Nephron (organoid): ENCODE measurements at regions not wholly inside any gene's neighbourhood (a gene's known extent, or its start where the extent isn't known, plus 50 kb on each side); places are given as distances from the start of the nearest gene placed in this dataset.

ENCODE experiments used
- H3K27ac Mint-ChIP-seq, 3 experiments: 2 replicates each; pipeline ENCODE4 v1.8.0; 2020; ENCODE audit warnings: mixed read lengths in 3 of 3, mild to moderate bottlenecking in 2 of 3, moderate library complexity in 1 of 3
- H3K27me3 Mint-ChIP-seq: 2 replicates; pipeline ENCODE4 v1.8.0; 2021; ENCODE audit warnings: low read depth, mild to moderate bottlenecking, moderate library complexity, mixed read lengths
- H3K36me3 Mint-ChIP-seq: 2 replicates; pipeline ENCODE4 v1.8.0; 2020; ENCODE audit warnings: low read depth, mixed read lengths
- H3K4me1 Mint-ChIP-seq: 2 replicates; pipeline ENCODE4 v1.8.0; 2020; ENCODE audit warnings: mixed read lengths
- H3K4me3 Mint-ChIP-seq, 3 experiments: 2 replicates each; pipeline ENCODE4 v1.8.0; 2020; ENCODE audit warnings: mild to moderate bottlenecking in 3 of 3, mixed read lengths in 3 of 3, moderate library complexity in 2 of 3
- H3K9me3 Mint-ChIP-seq: 2 replicates; pipeline ENCODE4 v1.8.0; 2020; ENCODE audit warnings: mixed read lengths
- CTCF ChIP-seq, 3 experiments: fragments of 200-600 bp; sonication (generic); IDR thresholded peaks; one replicate each; pipeline ENCODE4 v1.5.0; 2021; ENCODE audit warnings: antibody characterized with exemption in 3 of 3; ENCODE audit not compliant: unreplicated experiment in 3 of 3

DNA sequence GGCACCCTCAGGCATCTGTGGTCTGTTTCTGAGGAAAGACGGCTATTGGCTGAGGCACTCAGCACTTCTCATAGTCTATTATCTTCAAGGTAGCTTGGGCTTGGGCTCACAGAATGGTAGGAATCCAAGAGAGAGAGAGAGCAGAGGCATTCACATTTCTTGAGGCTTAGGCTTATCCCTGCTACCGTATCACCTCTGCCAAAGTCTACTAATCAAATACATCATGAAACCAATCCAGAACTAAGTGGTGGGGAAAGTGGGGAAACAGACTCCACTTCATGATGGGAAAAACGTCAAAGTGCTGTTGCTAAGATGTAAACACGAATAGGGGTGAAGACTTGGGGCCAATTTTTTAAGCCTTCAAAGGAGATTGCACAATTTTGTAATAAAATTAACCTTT, 271.1 kb upstream of the SEMA3D start:
- H3K4me1 Mint-ChIP-seq, result peaks cover 11% of the 10 kb centered on the region
- no peaks in the 10 kb centered on the region for H3K9me3 Mint-ChIP-seq
- TF ChIP-seq CTCF (IDR thresholded peaks at IDR 0.05; ENCODE audit: unreplicated experiment in 3 of 3), result no peak

DNA sequence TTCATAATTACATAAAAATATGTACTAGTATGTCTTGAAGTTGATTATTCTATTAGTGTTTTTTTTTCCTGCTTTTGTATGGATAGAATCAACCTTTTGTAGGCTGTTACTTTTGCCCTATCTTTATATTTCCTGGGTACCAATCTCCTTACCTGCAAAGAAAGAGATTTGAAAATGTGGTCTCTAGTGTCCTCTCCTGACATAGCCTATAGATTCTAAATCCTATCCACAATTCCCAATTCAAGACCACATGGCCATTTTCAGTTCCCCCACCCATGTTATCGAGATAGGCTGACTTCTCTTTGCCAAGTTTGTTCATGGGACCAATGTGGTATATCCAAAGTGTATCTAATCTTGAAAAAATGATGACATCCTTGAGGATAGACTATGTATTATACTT, 269.4 kb upstream of the SEMA3D start:
- TF ChIP-seq CTCF (IDR thresholded peaks at IDR 0.05; ENCODE audit: unreplicated experiment in 3 of 3), result no peak
- H3K4me3 Mint-ChIP-seq, result no peak overlapping the region

More for the DNA sequence above, 271.1 kb upstream of the SEMA3D start:
- H3K27me3 Mint-ChIP-seq, result no peaks in the 10 kb centered on the region
- no peaks in the 10 kb centered on the region for H3K36me3 Mint-ChIP-seq
- H3K4me3 Mint-ChIP-seq, result no peak overlapping the region
- H3K27ac Mint-ChIP-seq, result no peak overlapping the region

GRCh38 chr7:85454904-85455303, 268.0 kb upstream of the SEMA3D start:
- H3K4me3 Mint-ChIP-seq, result no peak overlapping the region
- H3K36me3 Mint-ChIP-seq, result no peaks in the 10 kb centered on the region
- H3K9me3 Mint-ChIP-seq, result no peaks in the 10 kb centered on the region
- H3K27ac Mint-ChIP-seq, result peak overlapping the region in 1 of 3 experiments; percentile 12
- TF ChIP-seq CTCF (IDR thresholded peaks at IDR 0.05; ENCODE audit: unreplicated experiment in 3 of 3), result no peak
- peaks cover 14% of the 10 kb centered on the region for H3K4me1 Mint-ChIP-seq
- no peaks in the 10 kb centered on the region for H3K27me3 Mint-ChIP-seq

More for the DNA sequence above, 269.4 kb upstream of the SEMA3D start:
- no peaks in the 10 kb centered on the region for H3K36me3 Mint-ChIP-seq
- no peaks in the 10 kb centered on the region for H3K27me3 Mint-ChIP-seq
- no peaks in the 10 kb centered on the region for H3K9me3 Mint-ChIP-seq
- H3K4me1 Mint-ChIP-seq, result peaks cover 14% of the 10 kb centered on the region
- no peak overlapping the region for H3K27ac Mint-ChIP-seq

DNA sequence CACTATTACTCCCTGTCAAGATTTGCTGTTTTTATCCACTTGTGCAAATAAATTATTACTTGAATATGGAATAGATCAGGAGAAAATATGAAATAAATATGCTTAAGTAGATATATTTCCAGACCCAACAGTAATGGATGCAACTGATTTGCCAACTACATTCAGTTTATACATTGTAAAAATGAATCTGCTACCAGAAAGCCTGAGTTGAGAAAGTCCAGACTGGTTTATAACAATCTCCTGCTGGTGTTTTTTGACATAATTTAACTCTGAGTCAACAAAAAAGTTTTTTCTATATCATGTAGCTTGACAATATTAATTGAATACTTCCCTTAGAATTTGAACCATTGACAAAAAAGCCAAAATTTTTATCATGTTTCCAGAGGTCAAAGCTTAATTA, 265.8 kb upstream of the SEMA3D start:
- no peaks in the 10 kb centered on the region for H3K9me3 Mint-ChIP-seq
- no peak overlapping the region for H3K4me3 Mint-ChIP-seq
- H3K27me3 Mint-ChIP-seq, result no peaks in the 10 kb centered on the region
- H3K4me1 Mint-ChIP-seq, result peaks cover 14% of the 10 kb centered on the region
- no peak overlapping the region for H3K27ac Mint-ChIP-seq
- H3K36me3 Mint-ChIP-seq, result no peaks in the 10 kb centered on the region
- no peak for TF ChIP-seq CTCF (IDR thresholded peaks at IDR 0.05; ENCODE audit: unreplicated experiment in 3 of 3)

DNA sequence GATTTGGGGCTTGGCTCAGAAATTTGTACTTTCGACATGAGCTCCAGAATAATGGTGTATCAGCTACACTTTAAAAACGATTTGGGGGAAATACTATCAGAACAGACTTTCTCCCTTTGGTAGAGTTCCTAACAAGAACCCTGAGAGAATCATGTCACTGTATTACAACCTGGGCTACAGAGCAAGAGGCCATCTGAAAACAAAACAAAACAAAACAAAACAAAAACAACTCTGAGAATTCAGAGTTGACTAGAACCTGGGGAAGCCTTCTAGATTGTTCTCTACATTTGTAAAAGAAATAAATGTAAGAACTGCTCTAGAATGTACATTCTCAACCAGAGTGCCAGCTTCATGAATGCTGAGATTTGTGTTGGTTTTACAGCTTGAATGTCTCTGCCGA, 262.6 kb upstream of the SEMA3D start:
- no peak for TF ChIP-seq CTCF (IDR thresholded peaks at IDR 0.05; ENCODE audit: unreplicated experiment in 3 of 3)
- Mint-ChIP-seq H3K4me3 (no peak overlapping the region), H3K9me3 (no peaks in the 10 kb centered on the region), H3K27me3 (no peaks in the 10 kb centered on the region), H3K27ac (no peak overlapping the region), H3K36me3 (no peaks in the 10 kb centered on the region), H3K4me1 (peaks cover 11% of the 10 kb centered on the region)

- no peak overlapping the region for H3K4me3 Mint-ChIP-seq
- no peaks in the 10 kb centered on the region for H3K4me1 Mint-ChIP-seq
- no peaks in the 10 kb centered on the region for H3K9me3 Mint-ChIP-seq
- no peaks in the 10 kb centered on the region for H3K36me3 Mint-ChIP-seq
- H3K27ac Mint-ChIP-seq, result no peak overlapping the region
- H3K27me3 Mint-ChIP-seq, result no peaks in the 10 kb centered on the region
- TF ChIP-seq CTCF (IDR thresholded peaks at IDR 0.05; ENCODE audit: unreplicated experiment in 3 of 3), result no peak
Observed at GRCh38 chr7:85447004-85447403, 260.1 kb upstream of the SEMA3D start.
